ENCODE measurements at regions not wholly inside any gene's neighbourhood (a gene's known extent, or its start where the extent isn't known, plus 50 kb on each side); places are given as distances from the start of the nearest gene placed in this dataset.
"Not testable (repeated sequence)": the region's sequence is repeated elsewhere in the genome, so short reads cannot be mapped to it uniquely, and the experiment has no call there.

DNA sequence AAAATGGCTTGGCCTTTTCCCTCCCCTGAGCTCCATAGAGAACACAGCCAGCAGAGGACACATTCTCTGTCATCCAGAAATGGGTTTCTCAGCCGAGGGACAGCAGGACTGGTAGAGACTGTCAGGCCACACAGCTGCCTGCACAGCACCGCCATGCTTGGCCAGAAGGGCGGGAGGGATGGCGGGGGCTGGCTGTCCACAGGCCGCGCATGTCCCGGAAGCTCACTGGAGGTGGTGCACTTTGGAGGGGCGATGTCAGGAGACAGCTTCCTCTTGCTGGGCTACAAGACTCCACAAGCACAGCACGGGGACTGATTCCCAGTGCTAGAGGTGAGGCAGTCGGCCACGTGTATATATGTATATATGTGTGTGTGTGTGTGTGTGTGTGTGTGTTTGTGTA, 125.3 kb downstream of the GOLGA6L4 start:
- not testable (repeated sequence) for DNase-seq

DNA sequence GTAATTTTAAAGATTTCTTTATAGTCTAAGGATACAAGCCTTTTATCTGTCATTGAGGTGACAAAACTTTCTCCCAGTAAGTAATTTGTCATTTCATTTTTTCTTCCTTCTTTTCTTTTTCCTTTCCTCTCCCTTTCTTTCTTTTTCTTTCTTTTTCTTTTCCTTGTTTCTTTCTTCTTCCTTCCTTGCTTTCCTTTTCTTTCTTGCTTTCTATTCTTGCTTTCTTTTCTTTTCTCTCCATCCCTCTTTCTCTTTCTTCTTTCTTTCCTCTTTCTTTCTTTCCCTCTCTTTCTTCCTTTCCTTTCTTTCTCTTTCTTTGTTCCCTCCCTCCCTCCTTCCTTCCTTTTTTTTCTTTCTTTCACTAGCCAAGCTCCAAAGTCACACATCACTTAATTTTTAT, 148.8 kb downstream of the GOLGA6L4 start:
- not testable (repeated sequence) for DNase-seq

DNA sequence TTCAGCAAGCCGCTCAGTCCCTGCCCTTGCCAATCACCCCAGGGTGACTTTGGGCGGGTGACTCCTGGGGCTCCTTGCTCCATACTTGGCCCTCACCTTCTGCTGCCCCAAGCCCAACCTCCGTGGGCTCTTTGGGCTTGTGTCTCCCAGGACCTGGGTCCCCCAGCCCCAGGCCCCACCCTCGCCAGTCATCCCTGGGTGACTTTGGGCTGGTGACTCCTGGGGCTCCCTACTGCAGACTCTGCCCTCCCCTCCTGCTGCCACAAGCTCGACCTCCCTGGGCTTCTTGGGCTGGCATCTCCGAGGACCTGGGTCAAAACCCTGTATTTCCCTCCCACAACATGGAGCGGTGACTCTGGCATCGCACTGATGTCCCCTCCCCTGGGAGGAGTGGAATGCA, 151.5 kb downstream of the GOLGA6L4 start:
- peak; percentile 13 for DNase-seq

DNA sequence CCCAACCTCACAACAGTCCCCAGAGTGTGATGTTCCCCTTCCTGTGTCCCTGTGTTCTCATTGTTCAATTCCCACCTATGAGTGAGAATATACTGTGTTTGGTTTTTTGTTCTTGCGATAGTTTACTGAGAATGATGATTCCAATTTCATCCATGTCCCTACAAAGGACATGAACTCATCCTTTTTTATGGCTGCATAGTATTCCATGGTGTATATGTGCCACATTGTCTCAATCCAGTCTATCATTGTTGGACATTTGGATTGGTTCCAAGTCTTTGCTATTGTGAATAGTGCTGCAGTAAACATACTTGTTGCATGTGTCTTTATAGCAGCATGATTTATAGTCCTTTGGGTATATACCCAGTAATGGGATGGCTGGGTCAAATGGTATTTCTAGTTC, 152.6 kb downstream of the GOLGA6L4 start:
- DNase-seq, result not testable (repeated sequence)

DNA sequence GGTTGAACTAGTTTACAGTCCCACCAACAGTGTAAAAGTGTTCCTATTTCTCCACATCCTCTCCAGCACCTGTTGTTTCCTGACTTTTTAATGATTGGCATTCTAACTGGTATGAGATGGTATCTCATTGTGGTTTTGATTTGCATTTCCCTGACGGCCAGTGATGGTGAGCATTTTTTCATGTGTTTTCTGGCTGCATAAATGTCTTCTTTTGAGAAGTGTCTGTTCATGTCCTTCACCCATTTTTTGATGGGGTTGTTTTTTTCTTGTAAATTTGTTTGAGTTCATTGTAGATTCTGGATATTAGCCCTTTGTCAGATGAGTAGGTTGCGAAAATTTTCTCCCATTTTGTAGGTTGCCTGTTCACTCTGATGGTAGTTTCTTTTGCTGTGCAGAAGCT, 153.1 kb downstream of the GOLGA6L4 start:
- DNase-seq, result not testable (repeated sequence)

DNA sequence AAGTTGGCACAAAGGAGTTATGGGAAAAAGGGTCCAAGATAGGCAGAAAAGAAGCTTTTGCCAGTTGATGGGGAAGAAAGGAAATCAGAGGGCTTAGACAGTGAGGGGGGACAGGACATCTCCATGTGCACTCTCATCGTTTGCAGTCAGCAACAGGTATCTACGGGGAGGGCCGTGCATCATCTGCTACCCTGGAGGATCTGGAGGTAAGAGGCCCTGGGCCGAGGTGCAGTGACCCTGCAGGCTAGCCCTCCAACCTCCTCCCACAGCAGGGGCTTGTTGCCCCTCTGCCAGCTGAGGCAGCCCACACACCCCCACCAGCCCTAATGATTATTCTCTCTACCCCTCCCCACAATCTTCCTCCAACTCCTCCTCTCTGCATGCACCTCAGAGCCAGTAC, 154.8 kb downstream of the GOLGA6L4 start:
- DNase-seq, result not testable (repeated sequence)

DNA sequence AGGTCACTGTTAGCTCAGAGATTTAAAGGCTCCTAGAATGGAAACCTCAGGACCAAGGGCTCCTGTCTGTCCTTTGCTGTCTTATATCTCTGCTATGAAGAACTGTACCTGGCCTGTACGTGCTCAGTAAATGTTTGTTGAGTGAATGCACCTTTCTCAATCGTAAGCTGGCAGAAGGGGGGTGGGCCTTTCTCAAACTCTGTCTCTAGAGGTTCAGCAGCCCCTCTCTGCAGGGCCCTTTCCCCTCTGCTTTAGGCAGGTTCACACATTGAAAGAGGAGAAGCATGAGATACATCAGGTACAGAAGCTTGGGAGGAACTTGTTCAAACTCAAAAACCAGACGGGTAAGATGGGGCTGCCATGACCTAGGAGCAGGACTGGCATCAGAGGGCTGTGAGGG, 155.6 kb downstream of the GOLGA6L4 start:
- DNase-seq, result peak; percentile 23

DNA sequence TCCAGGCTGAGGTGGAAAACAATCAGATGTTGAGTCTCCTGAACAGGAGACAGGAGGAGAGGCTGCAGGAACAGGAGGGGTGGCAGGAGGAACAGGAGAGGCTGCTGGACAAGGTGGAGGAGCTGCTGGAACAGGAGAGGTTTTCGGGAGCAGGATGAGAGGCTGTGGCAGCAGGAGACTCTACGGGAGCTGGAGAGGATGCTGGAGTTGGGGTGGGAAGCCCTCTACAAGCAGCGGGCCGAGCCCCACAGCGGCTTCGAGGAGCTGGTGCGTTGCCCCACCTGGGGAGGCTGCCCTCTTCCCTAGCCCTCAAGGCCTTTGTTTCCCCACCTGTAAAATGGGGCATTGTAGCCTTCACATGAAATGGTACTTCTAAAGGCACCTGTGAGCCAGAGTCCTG, 156.4 kb downstream of the GOLGA6L4 start:
- DNase-seq, result peak; percentile 21

DNA sequence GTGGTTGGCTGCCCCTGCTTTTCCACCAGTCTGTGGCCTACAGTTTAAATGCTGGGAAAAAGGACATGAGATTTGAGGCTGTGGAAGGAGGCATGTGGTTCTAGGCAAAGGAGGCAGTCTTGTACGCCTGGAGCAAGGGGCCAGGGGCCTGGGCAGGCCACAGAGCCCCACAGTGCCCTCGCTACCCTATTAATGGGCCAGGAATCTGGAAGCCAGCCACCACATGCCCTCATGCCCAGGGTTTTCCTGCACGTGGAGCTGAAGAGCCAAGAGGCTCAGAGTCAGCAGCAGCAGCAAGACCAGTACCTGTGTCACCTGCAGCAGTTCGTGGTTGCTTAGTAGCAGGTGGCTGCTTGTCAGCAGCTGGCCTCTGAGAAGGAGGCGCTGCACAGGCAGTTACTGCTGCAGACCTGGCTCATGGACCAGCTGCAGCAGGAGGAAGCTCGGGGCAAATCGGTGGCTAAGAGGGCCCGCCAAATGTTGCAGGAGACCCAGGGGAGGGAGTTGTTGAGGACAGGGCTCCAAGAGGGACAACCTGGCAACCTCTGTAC, 157.9 kb downstream of the GOLGA6L4 start:
- peak; percentile 35 for DNase-seq

DNA sequence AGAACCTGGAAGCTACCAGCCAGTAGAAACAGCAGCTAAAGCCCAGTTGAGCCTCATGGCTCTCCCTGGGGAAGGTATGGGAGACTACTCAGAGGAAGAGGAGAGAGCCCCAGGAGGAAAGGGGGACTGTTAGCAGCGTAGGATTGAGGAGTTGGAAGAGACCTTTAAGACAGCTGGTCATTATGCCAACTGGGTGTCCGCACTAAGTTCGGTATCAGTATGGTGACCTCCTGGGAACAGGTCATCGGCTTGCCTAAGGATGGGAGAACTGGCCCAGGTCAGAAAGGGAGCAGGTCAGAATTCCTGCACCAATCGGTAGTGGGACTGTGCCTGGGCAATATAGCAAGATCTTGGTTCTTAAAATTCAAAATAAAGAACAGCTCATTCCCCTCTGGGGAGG, 158.4 kb downstream of the GOLGA6L4 start:
- DNase-seq, result peak; percentile 6

DNA sequence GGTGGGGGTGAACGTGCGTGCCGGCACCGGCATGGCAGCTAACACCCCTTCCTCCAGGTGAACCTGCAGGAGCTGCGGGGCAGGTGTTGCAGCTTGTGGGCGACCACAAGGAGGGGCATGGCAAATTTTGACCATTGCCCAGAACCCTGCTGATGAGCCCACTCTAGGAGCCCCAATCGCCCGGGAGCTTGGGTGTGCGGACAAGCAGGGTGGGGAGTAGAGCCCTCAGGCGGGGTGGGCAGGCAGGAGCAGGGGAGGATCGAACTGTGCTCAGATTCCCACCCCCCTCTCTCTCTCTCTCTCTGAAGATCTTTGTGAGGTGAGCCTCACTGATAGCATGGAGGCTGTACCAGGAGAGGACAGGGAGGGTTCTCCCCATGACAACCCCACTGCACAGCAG, 159.8 kb downstream of the GOLGA6L4 start:
- DNase-seq, result not testable (repeated sequence)

DNA sequence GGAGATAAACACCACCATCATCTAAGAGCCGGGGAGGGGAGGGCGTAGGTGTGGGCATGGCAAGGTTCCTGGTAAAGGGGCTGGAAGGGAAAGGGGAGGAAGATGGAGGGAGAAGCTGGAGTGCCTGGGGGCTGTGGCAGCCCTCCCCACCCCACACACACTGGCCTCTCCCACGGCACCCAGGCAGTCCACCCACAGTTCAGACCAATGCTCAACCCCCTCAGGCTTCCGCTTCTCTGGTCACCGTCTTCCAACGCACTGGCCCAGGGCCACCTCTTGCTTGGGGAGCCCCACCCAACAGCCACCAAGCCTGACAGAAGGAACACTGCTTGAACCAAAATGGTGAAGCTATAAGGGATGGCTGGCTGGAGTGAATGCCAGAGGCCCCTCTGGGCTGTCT, 160.3 kb downstream of the GOLGA6L4 start:
- peak; percentile 3 for DNase-seq

DNA sequence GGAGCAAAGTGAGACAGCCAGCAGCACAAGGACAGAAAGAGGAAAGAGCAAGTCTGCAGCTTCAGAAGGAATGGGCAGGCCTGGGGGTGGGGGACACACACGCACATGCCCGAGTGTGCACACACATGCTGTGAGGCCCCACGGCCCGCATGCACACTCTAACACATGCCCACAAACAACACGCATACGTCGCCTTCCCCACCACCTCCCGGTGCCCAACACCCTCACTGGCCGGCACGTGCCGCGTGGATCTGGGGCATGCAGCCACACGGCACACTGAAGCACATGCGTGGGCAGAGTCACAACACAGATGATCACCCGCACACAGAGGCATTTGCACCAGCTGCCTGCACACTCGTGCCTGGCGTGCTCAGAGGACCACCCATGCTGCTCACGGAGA, 161.5 kb downstream of the GOLGA6L4 start:
- peak; percentile 9 for DNase-seq

DNA sequence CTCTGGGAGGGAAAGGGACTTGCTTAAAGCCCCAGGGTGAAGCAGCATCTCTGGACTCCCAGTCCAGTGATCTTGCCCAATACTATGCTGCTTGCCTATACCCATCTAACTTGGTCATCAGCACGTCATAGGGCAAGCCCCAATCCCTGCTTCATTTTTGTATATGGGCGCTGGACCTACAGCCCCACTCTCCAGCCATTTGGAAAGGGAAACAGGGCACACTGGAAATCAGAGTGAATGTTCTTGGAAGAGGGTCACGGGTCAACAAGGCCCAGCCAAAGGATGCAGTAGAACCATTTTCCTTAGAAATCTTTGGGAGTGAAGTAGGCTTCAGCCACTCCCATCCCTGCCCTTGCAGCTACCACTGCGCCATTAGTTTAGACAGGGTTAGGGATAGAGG, 162.5 kb downstream of the GOLGA6L4 start:
- DNase-seq, result peak; percentile 6

DNA sequence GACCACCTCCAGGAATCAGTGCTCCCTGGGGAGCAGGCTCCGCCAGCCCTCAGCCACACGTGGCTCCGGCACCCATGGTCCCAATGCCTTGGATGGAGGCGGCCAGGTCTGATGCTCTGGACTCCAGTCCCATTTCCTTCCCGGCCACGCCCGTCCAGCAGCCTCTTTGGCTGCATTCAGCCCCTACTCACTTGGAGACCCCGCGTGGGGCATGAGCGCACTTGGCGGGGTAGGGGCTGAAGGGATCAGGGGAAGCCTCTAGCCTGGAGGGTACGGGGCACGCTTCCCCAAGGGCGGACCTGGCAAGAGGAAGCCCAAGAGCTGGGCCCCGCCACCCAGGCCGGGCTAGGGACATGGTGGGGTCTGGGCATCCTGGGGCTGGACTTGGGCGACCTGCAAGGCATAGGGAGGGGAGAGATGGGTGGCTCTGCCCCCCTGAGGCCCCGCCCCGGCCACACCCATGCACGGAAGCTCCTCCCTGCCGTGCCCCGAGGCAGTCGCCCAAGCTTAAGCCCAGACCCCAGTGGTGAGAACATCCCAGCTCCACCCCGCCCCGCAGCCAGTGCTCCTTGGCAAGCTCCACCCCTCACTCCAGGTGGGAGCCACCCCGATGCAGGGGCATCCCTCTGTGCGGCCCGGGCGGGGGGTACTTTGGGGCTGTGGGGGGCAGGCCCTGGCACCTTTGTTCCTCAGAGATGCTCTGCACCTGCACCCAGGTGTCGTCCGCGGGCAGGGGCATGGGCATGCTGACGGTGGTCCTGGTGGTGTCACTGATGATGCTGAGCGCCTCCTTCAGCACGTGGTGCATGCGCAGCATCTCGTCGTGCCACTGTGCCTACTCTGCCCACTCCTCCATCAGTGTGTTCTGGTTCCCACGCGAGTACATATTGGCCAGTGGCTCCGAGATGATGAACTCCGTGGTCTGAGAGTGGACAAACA, 163.5 kb downstream of the GOLGA6L4 start:
- peak; percentile 24 for DNase-seq

DNA sequence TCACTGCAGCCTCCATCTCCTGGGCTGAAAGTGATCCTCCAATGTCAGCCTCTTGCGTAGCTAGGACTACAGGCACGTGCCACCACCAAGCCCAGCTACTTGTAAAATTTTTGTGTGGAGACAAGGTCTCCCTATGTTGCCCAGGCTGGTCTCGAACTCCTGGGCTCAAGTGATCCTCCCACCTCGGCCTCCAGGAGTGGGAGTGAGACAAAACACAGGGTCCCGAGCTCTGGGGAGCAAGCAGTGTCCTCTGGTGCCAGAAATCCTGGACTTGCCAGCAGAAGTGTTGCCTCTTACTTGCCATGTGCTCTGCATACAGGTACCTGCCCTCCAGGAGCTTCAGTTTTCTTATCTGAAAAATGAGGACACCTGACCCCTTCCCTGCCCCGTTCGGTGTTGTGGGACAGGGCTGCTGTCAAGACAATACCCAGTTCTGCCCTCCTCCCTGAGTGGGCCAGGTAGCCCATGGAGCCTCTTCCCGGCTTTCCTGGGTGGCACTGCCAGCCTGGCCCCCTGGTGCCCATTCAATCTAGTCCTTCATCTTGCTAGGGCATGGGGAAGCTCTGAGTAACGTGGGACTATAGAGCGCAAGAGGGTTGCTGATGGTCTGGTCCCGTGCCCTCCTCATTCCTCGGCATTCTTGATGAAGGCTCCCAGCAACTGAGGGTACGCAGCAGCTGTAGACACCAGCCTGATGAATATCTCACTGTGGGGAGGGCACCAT, 164.6 kb downstream of the GOLGA6L4 start:
- peak; percentile 9 for DNase-seq

DNA sequence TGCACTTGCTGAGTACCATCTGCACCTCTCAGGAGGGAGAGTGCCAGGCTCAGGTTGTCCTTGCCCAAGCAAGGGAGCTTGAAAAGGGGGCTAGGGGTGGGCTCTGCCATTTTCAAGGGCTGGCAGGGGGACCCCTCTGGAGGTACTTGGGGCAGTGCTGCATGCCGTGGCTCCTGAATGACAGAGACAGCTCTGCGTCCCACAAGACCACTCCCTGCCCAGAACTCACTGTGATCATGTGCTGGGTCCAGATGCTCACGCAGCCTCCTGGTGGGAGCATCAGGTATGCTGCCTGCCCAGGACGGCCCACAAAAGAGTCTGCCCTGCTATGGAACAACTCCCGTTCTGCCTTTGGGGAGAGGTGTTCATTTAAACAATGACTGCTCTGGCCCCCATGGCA, 165.2 kb downstream of the GOLGA6L4 start:
- peak; percentile 13 for DNase-seq

DNA sequence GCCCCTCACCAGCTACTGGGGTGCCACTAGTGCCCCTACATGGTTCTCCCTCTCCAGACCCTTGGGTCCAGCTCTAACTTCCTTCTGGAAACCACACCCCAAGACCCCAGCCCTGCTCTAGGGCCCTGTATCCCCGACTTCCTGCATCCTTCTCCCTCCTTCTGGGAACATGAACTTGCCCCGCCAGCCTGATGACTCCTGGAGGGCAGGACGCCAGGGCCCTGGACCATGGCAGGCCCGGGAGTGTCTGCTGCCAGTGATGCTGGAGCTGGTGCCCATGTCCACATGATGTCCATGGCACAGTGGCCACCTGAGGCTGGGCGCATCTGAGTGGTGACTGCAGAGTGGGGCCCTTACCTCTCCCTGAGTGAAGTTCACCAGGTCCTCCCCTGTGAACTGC, 165.9 kb downstream of the GOLGA6L4 start:
- peak; percentile 13 for DNase-seq

DNA sequence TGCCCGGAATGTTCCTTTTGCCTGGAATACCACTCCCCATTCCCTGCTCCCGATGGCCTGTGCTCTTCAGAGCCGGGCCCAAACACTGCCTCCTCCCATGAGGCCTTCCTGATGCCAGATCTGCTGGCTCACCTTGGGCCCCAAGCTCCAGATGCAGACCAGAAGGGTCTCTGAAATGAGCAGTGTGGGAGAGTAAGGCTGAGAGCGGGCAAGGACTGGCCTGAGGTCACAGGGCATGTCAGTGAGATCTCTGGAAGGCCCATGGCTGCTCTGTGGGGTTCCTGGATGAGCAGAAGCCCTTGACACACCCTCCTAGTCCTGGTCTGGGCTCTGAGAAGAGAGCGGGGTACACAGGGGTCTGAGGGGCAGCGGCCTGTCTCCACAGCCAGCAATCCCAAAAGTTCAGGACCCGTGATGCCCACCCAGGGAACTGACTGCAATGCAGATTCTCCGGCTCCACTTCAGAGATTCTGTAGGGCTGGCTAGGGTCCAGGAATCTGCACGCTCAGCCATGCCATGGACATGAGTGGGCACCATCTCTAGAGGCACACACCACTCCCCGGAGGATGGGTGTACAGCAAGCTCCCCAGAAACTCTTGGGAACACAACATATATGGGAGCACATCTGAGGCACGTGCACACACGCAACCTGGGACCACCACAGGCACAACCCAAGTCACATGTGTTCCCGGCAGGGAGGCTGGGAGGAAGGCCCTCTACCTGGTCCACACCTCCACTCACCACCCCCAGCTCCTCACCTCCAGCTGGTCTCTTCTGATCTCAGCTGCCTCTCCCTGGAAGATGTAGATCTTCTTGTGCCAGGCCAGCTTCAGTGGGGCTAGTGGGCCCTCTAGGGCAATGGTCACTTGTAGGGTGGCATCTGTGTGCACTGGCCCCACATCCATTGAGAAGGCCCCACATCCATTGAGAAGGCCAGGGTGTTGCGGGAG, 166.6 kb downstream of the GOLGA6L4 start:
- DNase-seq, result peak; percentile 12

DNA sequence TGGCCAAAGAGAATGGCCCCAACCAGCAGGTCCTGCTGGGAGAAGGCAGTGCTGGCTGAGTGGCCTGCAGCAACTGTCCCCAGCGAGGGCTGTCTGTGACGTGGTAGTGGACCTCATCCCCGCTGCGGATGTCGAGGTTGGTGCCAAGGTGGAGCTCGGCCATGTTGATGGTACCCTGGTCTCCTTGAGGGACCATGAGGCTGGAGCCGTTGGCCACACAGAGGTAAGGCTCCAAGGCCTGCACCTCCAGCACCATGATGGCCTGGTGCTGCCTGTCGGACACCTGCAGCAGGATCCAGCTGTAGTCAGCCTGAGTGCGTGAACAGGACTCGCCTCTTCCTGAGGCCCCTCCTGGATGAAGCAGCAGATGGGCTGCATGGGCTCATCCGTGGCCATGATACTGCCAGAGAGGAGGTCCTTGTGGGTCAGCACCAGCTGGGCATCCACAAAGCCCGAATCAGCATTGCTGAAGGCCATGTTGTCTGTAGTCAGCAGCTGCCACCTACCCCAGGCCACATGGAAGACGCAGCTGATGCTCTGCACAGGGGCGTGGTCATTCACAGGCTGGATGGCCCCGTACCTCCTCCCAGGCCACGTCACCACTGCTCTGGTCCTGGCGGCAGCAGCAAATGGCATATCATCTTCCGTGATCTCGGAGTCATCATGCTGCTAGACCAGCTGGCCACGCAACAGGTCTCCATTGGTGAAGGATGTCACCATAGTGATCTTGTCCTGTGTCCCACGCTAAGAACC, 167.5 kb downstream of the GOLGA6L4 start:
- DNase-seq, result peak; percentile 9

DNA sequence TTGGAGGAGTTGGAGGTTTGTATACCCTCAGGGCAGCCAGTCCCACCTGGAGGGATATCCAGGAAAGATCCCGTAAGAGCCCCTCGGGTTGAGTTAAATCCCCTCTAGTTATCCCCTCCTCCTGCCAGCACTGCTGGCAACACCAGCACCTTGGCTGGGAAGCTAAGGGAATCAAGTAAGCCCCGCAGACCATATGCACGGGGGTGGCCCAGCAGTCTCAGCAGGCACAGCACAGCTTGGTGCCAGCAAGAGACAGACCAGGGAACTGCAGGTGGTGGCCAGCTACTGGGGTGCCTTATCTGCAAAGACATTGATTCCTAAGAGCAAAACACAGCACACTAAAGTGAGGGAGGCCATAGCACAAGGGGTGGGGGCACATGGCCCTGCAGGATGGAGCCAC, 173.8 kb downstream of the GOLGA6L4 start:
- DNase-seq, result not testable (repeated sequence)

Measured in right forelimb (tissue), 1 donor.